ENCODE measurements at regions not wholly inside any gene's neighbourhood (a gene's known extent, or its start where the extent isn't known, plus 50 kb on each side); places are given as distances from the start of the nearest gene placed in this dataset.

- DNase-seq, result no peak
Observed at GRCh38 chr2:2672249-2672648, 341.2 kb upstream of the MYT1L start.

- DNase-seq, result no peak
Observed at GRCh38 chr2:2671826-2672225, 340.8 kb upstream of the MYT1L start.

- DNase-seq, result no peak
Observed at GRCh38 chr2:2669316-2669715, 338.2 kb upstream of the MYT1L start.

GRCh38 chr2:2668681-2669265 is 337.7 kb upstream of the MYT1L start:
- DNase-seq, result no peak

- DNase-seq, result no peak
Observed at GRCh38 chr2:2667690-2668089, 336.6 kb upstream of the MYT1L start.

GRCh38 chr2:2665834-2666133 is 334.7 kb upstream of the MYT1L start:
- no peak for DNase-seq

GRCh38 chr2:2664989-2665833 is 334.1 kb upstream of the MYT1L start:
- no peak for DNase-seq

- no peak for DNase-seq
Observed at GRCh38 chr2:2663401-2664036, 332.4 kb upstream of the MYT1L start.

- no peak for DNase-seq
Observed at GRCh38 chr2:2662847-2663356, 331.8 kb upstream of the MYT1L start.

GRCh38 chr2:2662037-2662846 is 331.2 kb upstream of the MYT1L start:
- no peak for DNase-seq

GRCh38 chr2:2660789-2661355 is 329.8 kb upstream of the MYT1L start:
- DNase-seq, result no peak

- no peak for DNase-seq
Observed at GRCh38 chr2:2657121-2657962, 326.3 kb upstream of the MYT1L start.

GRCh38 chr2:2656115-2657011 is 325.3 kb upstream of the MYT1L start:
- no peak for DNase-seq

GRCh38 chr2:2655453-2656114 is 324.5 kb upstream of the MYT1L start:
- no peak for DNase-seq

- DNase-seq, result no peak
Observed at GRCh38 chr2:2653231-2653630, 322.2 kb upstream of the MYT1L start.

- DNase-seq, result no peak
Observed at GRCh38 chr2:2650608-2651375, 319.7 kb upstream of the MYT1L start.

GRCh38 chr2:2649109-2650072 is 318.3 kb upstream of the MYT1L start:
- DNase-seq, result no peak

- DNase-seq, result no peak
Observed at GRCh38 chr2:2648094-2648493, 317.0 kb upstream of the MYT1L start.

Measured in activated CD4-positive, alpha-beta T cell treated with anti-CD3 and anti-CD28 coated beads, Interleukin-10, Interleukin-2, amounts not matched to agents 100 ng/mL and 50 ng/mL, durations not matched to agents 16 hours and 8 hours (primary cell).